ENCODE measurements at regions not wholly inside any gene's neighbourhood (a gene's known extent, or its start where the extent isn't known, plus 50 kb on each side); places are given as distances from the start of the nearest gene placed in this dataset.

DNA sequence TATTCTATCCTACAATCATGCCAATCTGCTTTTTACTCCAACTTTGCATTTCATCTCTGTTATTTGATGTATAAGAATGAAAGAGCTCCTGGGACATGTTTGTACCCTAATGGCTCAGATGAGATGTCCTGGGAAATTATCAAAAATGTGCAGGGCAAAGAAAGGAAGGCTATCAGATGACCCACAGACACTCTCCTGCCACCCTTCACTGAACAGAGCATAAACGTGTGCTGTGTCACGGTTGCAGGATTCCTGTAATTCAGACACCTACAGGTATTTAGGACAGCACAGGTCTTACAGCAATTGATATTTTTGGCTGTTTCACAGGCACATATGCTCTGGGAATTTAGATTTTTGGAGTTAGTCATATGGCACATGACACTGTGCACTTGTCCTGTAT, 149.2 kb upstream of the GAS1 start:
- FAIRE-seq (no peak), DNase-seq (ENCODE audit: low read depth) (no peak)
- TF ChIP-seq, protein P1, sequence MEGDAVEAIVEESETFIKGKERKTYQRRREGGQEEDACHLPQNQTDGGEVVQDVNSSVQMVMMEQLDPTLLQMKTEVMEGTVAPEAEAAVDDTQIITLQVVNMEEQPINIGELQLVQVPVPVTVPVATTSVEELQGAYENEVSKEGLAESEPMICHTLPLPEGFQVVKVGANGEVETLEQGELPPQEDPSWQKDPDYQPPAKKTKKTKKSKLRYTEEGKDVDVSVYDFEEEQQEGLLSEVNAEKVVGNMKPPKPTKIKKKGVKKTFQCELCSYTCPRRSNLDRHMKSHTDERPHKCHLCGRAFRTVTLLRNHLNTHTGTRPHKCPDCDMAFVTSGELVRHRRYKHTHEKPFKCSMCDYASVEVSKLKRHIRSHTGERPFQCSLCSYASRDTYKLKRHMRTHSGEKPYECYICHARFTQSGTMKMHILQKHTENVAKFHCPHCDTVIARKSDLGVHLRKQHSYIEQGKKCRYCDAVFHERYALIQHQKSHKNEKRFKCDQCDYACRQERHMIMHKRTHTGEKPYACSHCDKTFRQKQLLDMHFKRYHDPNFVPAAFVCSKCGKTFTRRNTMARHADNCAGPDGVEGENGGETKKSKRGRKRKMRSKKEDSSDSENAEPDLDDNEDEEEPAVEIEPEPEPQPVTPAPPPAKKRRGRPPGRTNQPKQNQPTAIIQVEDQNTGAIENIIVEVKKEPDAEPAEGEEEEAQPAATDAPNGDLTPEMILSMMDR (IDR thresholded peaks at IDR 0.05; ENCODE audit: insufficient read depth, low read length, severe bottlenecking): no peak
- no peak overlapping the region for H3K4me3 ChIP-seq (ENCODE audit: low read depth, low read length)
- H3K27me3 ChIP-seq (ENCODE audit: control insufficient read depth, insufficient read depth, low read length): no peaks in the 10 kb centered on the region
- H3K36me3 ChIP-seq (ENCODE audit: control insufficient read depth, insufficient read depth, low read length): no peaks in the 10 kb centered on the region

DNA sequence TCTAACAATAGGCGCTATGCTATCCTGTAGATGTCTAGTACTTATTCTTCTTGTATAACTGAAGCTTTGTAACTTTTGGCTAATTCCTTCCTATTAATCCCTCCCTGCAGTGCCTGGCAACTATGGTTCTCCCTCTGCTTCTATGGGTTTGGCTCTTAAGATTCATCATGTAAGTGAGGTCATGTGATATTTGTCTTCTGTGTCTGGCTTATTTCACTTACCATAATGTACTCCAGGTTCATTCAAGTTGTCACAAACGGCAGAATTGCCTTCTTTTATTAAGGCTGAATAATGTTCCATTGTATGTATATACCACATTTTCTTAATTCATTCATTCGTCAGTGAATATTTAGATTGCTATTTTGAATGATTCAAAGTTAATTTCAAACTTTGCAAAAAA, 149.9 kb upstream of the GAS1 start:
- FAIRE-seq (no peak), DNase-seq (ENCODE audit: low read depth) (no peak)
- TF ChIP-seq, protein P1 (IDR thresholded peaks at IDR 0.05; ENCODE audit: insufficient read depth, low read length, severe bottlenecking): no peak
- H3K27me3 ChIP-seq (ENCODE audit: control insufficient read depth, insufficient read depth, low read length): no peaks in the 10 kb centered on the region
- H3K4me3 ChIP-seq (ENCODE audit: low read depth, low read length): no peak overlapping the region
- no peaks in the 10 kb centered on the region for H3K36me3 ChIP-seq (ENCODE audit: control insufficient read depth, insufficient read depth, low read length)

DNA sequence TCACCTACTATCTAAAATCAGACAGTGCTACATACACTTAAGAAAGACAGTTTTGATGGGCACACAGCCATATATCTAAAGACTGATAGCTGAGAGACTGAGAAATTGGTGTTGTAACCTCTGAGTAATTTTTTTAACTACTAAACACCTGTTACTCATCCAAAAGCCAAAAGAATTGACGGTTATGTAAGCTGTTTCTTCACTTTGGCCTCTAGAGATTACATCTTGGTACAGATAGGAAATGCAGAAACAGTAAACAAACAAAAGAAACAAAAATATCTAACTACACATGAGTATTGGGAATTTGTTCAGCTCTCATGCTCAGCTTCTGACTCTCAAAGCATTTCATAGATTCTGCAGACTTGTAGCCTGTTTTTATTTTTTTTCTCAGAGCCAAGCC, 152.1 kb upstream of the GAS1 start:
- TF ChIP-seq, protein P1 (IDR thresholded peaks at IDR 0.05; ENCODE audit: insufficient read depth, low read length, severe bottlenecking): no peak
- no peak overlapping the region for H3K4me3 ChIP-seq (ENCODE audit: low read depth, low read length)
- H3K27me3 ChIP-seq (ENCODE audit: control insufficient read depth, insufficient read depth, low read length): no peaks in the 10 kb centered on the region
- FAIRE-seq (no peak), DNase-seq (ENCODE audit: low read depth) (peak; percentile 9)
- no peaks in the 10 kb centered on the region for H3K36me3 ChIP-seq (ENCODE audit: control insufficient read depth, insufficient read depth, low read length)

- H3K36me3 ChIP-seq (ENCODE audit: control insufficient read depth, insufficient read depth, low read length): no peaks in the 10 kb centered on the region
- H3K27me3 ChIP-seq (ENCODE audit: control insufficient read depth, insufficient read depth, low read length): no peaks in the 10 kb centered on the region
- H3K4me3 ChIP-seq (ENCODE audit: low read depth, low read length): no peak overlapping the region
- TF ChIP-seq, protein P1 (IDR thresholded peaks at IDR 0.05; ENCODE audit: insufficient read depth, low read length, severe bottlenecking): no peak
- no peak for FAIRE-seq
- DNase-seq (ENCODE audit: low read depth): no peak
Measured at GRCh38 chr9:87100001-87100400, 152.7 kb upstream of the GAS1 start.

- Histone ChIP-seq H3K36me3 (ENCODE audit: control insufficient read depth, insufficient read depth, low read length) (no peaks in the 10 kb centered on the region), H3K27me3 (ENCODE audit: control insufficient read depth, insufficient read depth, low read length) (no peaks in the 10 kb centered on the region), H3K4me3 (ENCODE audit: low read depth, low read length) (no peak overlapping the region)
- TF ChIP-seq, protein P1 (IDR thresholded peaks at IDR 0.05; ENCODE audit: insufficient read depth, low read length, severe bottlenecking): no peak
- DNase-seq (ENCODE audit: low read depth): no peak
- no peak for FAIRE-seq
Measured at GRCh38 chr9:87102126-87102525, 154.8 kb upstream of the GAS1 start.

DNA sequence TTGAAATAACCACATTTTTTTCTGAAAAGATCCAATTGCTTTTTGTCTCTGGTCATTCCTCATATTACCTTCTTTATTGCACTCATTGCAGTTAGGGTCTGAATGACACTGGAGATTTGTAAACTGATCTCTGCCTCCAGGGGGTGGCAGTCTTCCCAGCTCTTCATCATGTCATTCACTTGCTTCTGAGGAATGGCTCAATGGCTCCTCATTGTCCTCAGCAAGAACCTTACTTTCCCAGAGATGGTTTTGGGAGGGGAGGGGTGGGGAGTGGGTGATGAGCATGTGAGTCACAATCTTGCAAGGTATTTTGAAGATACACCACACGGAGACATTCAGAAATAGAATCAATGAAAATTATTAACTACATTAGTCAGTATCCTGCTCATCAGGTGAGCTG, 159.8 kb upstream of the GAS1 start:
- H3K36me3 ChIP-seq (ENCODE audit: control insufficient read depth, insufficient read depth, low read length): no peaks in the 10 kb centered on the region
- no peak overlapping the region for H3K4me3 ChIP-seq (ENCODE audit: low read depth, low read length)
- H3K27me3 ChIP-seq (ENCODE audit: control insufficient read depth, insufficient read depth, low read length): no peaks in the 10 kb centered on the region
- FAIRE-seq (no peak), DNase-seq (ENCODE audit: low read depth) (peak; percentile 50)
- TF ChIP-seq, protein P1 (IDR thresholded peaks at IDR 0.05; ENCODE audit: insufficient read depth, low read length, severe bottlenecking): no peak
